Heart left ventricle (tissue), 16 donors: ENCODE measurements at regions not wholly inside any gene's neighbourhood (a gene's known extent, or its start where the extent isn't known, plus 50 kb on each side); places are given as distances from the start of the nearest gene placed in this dataset.
A peak's percentile ranks its signal among the peaks of the same experiment; 100 is the strongest.
"Not testable (repeated sequence)": the region's sequence is repeated elsewhere in the genome, so short reads cannot be mapped to it uniquely, and the experiment has no call there.

Source experiments
- ATAC-seq, 4 donors: fragments of 200-7000 bp; cut with Tn5 transposase; one replicate each; pipeline ENCODE4 v1.9.1; 2020 to 2022; ENCODE audit warnings: moderate library complexity in 4 of 4, mild to moderate bottlenecking in 3 of 4, moderate number of reproducible peaks in 1 of 4
- DNase-seq, 5 donors: peaks; one replicate each; pipeline ENCODE4 v3.0.0-alpha.2; 2020
- H3K27ac ChIP-seq, 12 donors: fragments of 200-600 bp; sonication (generic) in 4 of 12; one replicate each; pipeline versions ENCODE4 v1.5.0 to v1.8.0; 2016 to 2022; ENCODE audit warnings: mild to moderate bottlenecking in 2 of 12
- H3K27me3 ChIP-seq, 9 donors: fragments of 200-600 bp; sonication (generic) in 2 of 9; one replicate each; pipeline versions ENCODE4 v1.5.1 to v1.8.0; 2016 to 2022; ENCODE audit warnings: mild to moderate bottlenecking in 3 of 9
- H3K36me3 ChIP-seq, 9 donors: fragments of 200-600 bp; sonication (generic) in 2 of 9; one replicate each; pipeline versions ENCODE4 v1.5.0 to v1.8.0; 2018 to 2022; ENCODE audit warnings: mild to moderate bottlenecking in 2 of 9
- H3K4me1 ChIP-seq, 12 donors: fragments of 200-600 bp; sonication (generic) in 4 of 12; one replicate each; pipeline versions ENCODE4 v1.5.0 to v1.8.0; 2016 to 2022; ENCODE audit warnings: mild to moderate bottlenecking in 3 of 12
- H3K4me3 ChIP-seq, 12 donors: fragments of 200-600 bp; sonication (generic) in 4 of 12; one replicate each; pipeline versions ENCODE4 v1.5.0 to v1.8.0; 2017 to 2022; ENCODE audit warnings: mild to moderate bottlenecking in 9 of 12, moderate library complexity in 4 of 12
- H3K9me3 ChIP-seq, 12 donors: fragments of 200-600 bp; sonication (generic) in 4 of 12; one replicate each; pipeline versions ENCODE4 v1.5.0 to v1.8.0; 2016 to 2022; ENCODE audit warnings: mild to moderate bottlenecking in 1 of 12
- POLR2A ChIP-seq, 2 donors: fragments of 450-650 bp; IDR thresholded peaks; one replicate each; pipeline ENCODE4 v1.6.1; 2017; ENCODE audit warnings: antibody characterized with exemption in 2 of 2, mild to moderate bottlenecking in 2 of 2, moderate library complexity in 2 of 2
- WGBS, 4 donors: extraction: QIAGEN DNeasy Blood & Tissue Kit in 2 of 4; methylation state at CpG; one replicate each; pipeline versions ENCODE4 v1.1.5 to v1.1.7; 2013 to 2018; 5-methylcytosine and 5-hydroxymethylcytosine counted together
- intact Hi-C, 10 donors: fragments of 100-400 bp; cut with DNase I; formaldehyde crosslinking; loops; one replicate each; pipeline versions ENCODE4 v1.11.1 to v1.14.2; 2022
- TF ChIP-seq, protein P1 (sequence below), 12 donors: fragments of 200-600 bp; sonication (generic) in 4 of 12; IDR thresholded peaks; one replicate each; pipeline versions ENCODE4 v1.5.0 to v1.8.0; 2018 to 2022; ENCODE audit warnings: antibody characterized with exemption in 12 of 12, mild to moderate bottlenecking in 5 of 12
- donor health status: ischemic (EF 13 %, LVEDD 7.1; RV severe dilation, severe dysfunction).
- donor health status: healthy with polysubstance abuse.
- donor health status: DM: no; HTN: yes; CAD: no.
- donor health status: DM: no; HTN: no; CAD: no.
- donor health status: ischemic (EF 25% LVEDD 6.9; RV normal size, moderate dysfunction).
- donor health status: ischemic (EF 25% LVEDD 5.7; RV mildly dilated, moderate dysfunction).
- donor health status: healthy.
- donor health status: DM: yes; HTN: yes; CAD: no.
- donor health status: ischemic (EF 35%, LVEDD 5.7; RV mildly dilated, moderate dysfunction).
- donor health status: nonischemic (EF 11% LVEDD 7.7; RV severe dilation, severe dysfunction).
- donor health status: DM: yes; HTN: yes; CAD: no.
- donor health status: PGD.
- donor health status: ischemic (EF 29% LVEDD 5.4; RV normal size, mild dysfunction).
- donor health status: nonischemic (EF 23%, LVEDD 6.1; RV moderate dilation, normal function).

GRCh38 chr4:130035391-130035790 is 939.4 kb downstream of the C4orf33 start:
- 30 to 61% (median 35%) methylated on average over 1 of the region's 1 CpG for WGBS, 4 donors
- H3K27me3 ChIP-seq, result no peaks in the 10 kb centered on the region
- H3K36me3 ChIP-seq, result no peaks in the 10 kb centered on the region
- no peaks in the 10 kb centered on the region for H3K4me1 ChIP-seq
- intact Hi-C loops, result no loop called here
- H3K4me3 ChIP-seq, result no peak overlapping the region
- H3K27ac ChIP-seq, result no peak overlapping the region
- ATAC-seq (no peak), DNase-seq (no peak)
- TF ChIP-seq, protein P1, sequence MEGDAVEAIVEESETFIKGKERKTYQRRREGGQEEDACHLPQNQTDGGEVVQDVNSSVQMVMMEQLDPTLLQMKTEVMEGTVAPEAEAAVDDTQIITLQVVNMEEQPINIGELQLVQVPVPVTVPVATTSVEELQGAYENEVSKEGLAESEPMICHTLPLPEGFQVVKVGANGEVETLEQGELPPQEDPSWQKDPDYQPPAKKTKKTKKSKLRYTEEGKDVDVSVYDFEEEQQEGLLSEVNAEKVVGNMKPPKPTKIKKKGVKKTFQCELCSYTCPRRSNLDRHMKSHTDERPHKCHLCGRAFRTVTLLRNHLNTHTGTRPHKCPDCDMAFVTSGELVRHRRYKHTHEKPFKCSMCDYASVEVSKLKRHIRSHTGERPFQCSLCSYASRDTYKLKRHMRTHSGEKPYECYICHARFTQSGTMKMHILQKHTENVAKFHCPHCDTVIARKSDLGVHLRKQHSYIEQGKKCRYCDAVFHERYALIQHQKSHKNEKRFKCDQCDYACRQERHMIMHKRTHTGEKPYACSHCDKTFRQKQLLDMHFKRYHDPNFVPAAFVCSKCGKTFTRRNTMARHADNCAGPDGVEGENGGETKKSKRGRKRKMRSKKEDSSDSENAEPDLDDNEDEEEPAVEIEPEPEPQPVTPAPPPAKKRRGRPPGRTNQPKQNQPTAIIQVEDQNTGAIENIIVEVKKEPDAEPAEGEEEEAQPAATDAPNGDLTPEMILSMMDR (IDR thresholded peaks at IDR 0.05), result no peak
- no peak for TF ChIP-seq POLR2A (IDR thresholded peaks at IDR 0.05)
- no peaks in the 10 kb centered on the region for H3K9me3 ChIP-seq

DNA sequence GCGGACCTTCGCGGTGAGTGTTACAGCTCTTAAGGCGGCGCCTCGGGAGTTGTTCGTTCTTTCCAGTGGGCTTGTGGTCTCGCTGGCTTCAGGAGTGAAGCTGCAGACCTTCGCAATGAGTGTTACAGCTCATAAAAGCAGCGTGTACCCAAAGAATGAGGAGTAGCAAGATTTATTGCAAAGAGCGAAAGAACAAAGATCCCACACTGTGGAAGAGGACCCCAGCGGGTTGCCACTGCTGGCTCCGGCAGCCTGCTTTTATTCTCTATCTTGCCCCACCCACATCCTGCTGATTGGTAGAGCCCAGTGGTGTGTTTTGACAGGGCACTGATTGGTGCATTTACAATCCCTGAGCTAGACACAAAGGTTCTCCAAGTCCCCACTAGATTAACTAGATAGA is 941.9 kb downstream of the C4orf33 start:
- H3K4me1 ChIP-seq, ATAC-seq, H3K27me3 ChIP-seq, H3K4me3 ChIP-seq, H3K36me3 ChIP-seq, DNase-seq, H3K9me3 ChIP-seq, H3K27ac ChIP-seq, intact Hi-C loops: not testable (repeated sequence)
- 94 to 96% (median 95%) methylated on average over 13 of the region's 13 CpGs for WGBS, 4 donors

DNA sequence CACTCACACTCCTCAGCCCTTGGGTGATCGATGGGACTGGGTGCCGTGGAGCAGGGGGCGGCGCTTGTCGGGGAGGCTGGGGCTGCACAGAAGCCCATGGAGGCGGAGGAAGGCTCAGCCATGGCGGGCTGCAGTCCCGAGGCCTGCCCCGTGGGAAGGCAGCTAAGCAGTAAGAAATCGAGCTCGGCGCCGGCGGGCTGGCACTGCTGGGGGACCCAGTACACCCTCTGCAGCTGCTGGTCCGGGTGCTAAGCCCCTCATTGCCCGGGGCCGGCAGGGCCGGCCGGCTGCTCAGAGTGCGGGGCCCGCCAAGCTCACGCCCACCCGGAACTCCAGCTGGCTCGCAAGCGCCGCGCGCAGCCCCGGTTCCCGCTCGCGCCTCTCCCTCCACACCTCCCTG is 942.6 kb downstream of the C4orf33 start:
- H3K27me3 ChIP-seq, H3K9me3 ChIP-seq, H3K36me3 ChIP-seq, H3K4me1 ChIP-seq, H3K27ac ChIP-seq, H3K4me3 ChIP-seq, intact Hi-C loops, ATAC-seq: not testable (repeated sequence)
- DNase-seq, result peak in 1 of 5 donors; percentile 41
- WGBS, 4 donors, result 92 to 97% (median 95%) methylated on average over 18 to 32 of the region's 32 CpGs

GRCh38 chr4:130043732-130044160 is 947.8 kb downstream of the C4orf33 start:
- intact Hi-C loops, result no loop called here

GRCh38 chr4:130044788-130045531 is 949.0 kb downstream of the C4orf33 start:
- Histone ChIP-seq H3K9me3 (no peaks in the 10 kb centered on the region), H3K36me3 (no peaks in the 10 kb centered on the region), H3K27me3 (no peaks in the 10 kb centered on the region), H3K27ac (no peak overlapping the region), H3K4me3 (no peak overlapping the region), H3K4me1 (no peaks in the 10 kb centered on the region)
- WGBS, 4 donors, result 64 to 79% (median 78%) methylated on average over 3 of the region's 3 CpGs
- TF ChIP-seq, protein P1 (IDR thresholded peaks at IDR 0.05), result no peak
- TF ChIP-seq POLR2A (IDR thresholded peaks at IDR 0.05), result no peak
- ATAC-seq (no peak), DNase-seq (no peak)
- intact Hi-C loops, result no loop called here

More at GRCh38 chr4:130043732-130044160, 947.8 kb downstream of the C4orf33 start:
- H3K4me3 ChIP-seq, result no peak overlapping the region
- H3K36me3 ChIP-seq, result no peaks in the 10 kb centered on the region
- DNase-seq, result no peak
- ATAC-seq, result no peak
- no peak for TF ChIP-seq POLR2A (IDR thresholded peaks at IDR 0.05)
- TF ChIP-seq, protein P1 (IDR thresholded peaks at IDR 0.05), result no peak
- H3K27ac ChIP-seq, result no peak overlapping the region
- H3K27me3 ChIP-seq, result no peaks in the 10 kb centered on the region
- H3K4me1 ChIP-seq, result no peaks in the 10 kb centered on the region
- no peaks in the 10 kb centered on the region for H3K9me3 ChIP-seq
- WGBS, 4 donors, result 47 to 75% (median 54%) methylated on average over 1 of the region's 1 CpG
